ENCODE measurements at regions not wholly inside any gene's neighbourhood (a gene's known extent, or its start where the extent isn't known, plus 50 kb on each side); places are given as distances from the start of the nearest gene placed in this dataset.

DNA sequence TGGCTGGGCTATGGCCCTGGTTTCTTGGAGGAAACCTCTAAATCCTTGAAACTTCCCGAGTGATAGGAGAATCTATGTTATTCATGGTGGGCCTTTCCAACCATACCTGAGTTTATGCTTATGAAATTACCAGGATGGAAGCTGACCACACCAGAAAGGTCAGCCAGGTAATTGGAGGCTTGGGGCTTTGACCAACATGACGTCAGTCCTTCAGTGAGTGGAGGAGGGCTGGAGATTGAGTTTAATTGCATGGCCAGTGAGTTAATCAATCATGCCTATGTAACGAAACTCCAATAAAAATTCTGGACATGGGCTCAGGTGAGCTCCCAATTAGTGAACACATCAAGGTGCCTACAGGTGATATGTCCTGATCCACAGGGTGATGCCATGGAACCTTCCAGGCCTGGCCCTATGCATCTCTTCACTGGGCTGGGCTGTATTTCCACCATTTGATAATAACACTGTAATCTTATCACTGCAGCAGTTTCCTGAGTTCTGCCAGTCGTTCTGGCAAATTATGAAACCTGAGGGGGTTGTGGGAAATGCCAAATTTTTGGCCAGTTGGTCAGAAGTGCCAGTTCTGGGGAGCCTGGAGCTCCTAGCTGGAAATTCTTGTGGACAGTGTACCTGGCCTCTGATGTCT lies 106.5 kb downstream of the CDH26 start:
- Mint-ChIP-seq H3K27me3 (ENCODE audit: low read depth) (no peaks in the 10 kb centered on the region), H3K9me3 (no peaks in the 10 kb centered on the region), H3K4me3 (no peak overlapping the region), H3K36me3 (ENCODE audit: low read depth) (no peaks in the 10 kb centered on the region), H3K27ac (no peak overlapping the region), H3K4me1 (ENCODE audit: low read depth) (peaks cover 8% of the 10 kb centered on the region)
- CTCF ChIA-PET: no interaction called here
- intact Hi-C loops (cut with micrococcal nuclease): no loop called here
- no peak for DNase-seq

DNA sequence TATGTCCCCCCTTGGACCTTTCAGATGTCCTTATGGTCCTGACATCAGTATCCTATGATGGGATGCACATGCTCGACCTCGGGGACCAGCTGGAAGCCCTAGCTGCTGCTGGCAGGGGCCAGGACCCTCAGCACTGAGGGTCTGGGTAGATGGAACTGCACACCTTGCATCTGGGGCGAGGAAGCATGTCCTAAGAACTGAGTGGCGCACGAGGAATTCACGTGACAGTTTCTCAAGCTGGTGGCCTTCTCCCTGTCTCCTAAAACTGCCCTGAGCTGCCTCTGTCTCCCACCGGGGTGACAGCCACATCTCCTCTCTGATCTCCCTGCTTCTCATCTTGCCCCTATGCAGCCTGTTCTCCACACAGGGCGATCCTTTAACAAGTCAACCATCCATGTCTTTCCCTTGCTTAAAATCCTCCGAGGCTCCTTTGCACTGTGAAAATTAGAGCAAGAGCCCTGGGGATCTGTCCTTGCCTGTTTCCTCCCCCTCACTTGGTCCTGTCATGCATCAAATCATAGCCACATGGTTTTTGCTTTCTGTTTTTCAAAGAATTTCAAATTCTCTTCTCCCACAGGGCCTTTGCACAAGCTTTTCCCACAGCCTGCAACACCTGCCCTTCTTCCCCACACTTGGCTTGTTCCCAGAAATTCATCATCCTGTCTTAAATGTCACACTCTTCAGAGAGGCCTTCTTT lies 107.7 kb downstream of the CDH26 start:
- Mint-ChIP-seq H3K27ac (no peak overlapping the region), H3K4me3 (no peak overlapping the region), H3K4me1 (ENCODE audit: low read depth) (peaks cover 8% of the 10 kb centered on the region), H3K27me3 (ENCODE audit: low read depth) (no peaks in the 10 kb centered on the region), H3K9me3 (no peaks in the 10 kb centered on the region), H3K36me3 (ENCODE audit: low read depth) (no peaks in the 10 kb centered on the region)
- intact Hi-C loops (cut with micrococcal nuclease): no loop called here
- CTCF ChIA-PET: no interaction called here
- DNase-seq: no peak

GRCh38 chr20:60066438-60066823 lies 108.2 kb downstream of the CDH26 start:
- intact Hi-C loops (cut with micrococcal nuclease): no loop called here
- Mint-ChIP-seq H3K27ac (no peak overlapping the region), H3K36me3 (ENCODE audit: low read depth) (no peaks in the 10 kb centered on the region), H3K27me3 (ENCODE audit: low read depth) (no peaks in the 10 kb centered on the region), H3K9me3 (no peaks in the 10 kb centered on the region), H3K4me3 (no peak overlapping the region), H3K4me1 (ENCODE audit: low read depth) (peaks cover 8% of the 10 kb centered on the region)
- CTCF ChIA-PET: no interaction called here
- DNase-seq: no peak

DNA sequence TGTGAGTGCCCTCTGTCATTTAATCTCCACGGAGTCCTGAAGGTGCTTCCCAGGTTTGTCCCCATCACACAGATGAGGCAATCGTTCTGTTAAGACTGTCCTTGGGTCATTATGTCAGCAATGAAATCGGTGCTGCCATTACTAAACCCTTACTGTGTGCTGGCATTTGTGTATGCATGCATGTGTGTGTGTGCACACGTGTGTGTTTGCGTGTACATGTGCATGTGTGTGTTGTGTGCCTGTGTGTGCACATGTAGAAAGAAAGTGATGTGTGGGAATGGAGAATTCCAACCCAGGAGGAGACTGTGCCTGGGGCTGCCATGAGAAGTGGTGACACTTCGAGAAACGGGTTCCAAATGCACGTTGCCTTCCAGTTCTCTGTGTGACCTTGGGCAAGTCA lies 110.3 kb downstream of the CDH26 start:
- H3K9me3 Mint-ChIP-seq: peaks cover 2% of the 10 kb centered on the region
- intact Hi-C loops (cut with micrococcal nuclease): no loop called here
- peaks cover 8% of the 10 kb centered on the region for H3K4me1 Mint-ChIP-seq (ENCODE audit: low read depth)
- no peaks in the 10 kb centered on the region for H3K36me3 Mint-ChIP-seq (ENCODE audit: low read depth)
- no peak overlapping the region for H3K27ac Mint-ChIP-seq
- DNase-seq: no peak
- CTCF ChIA-PET: interaction anchor here (1.9 kb wide), 1 partner anchor 11 kb away, joined by 4 read pairs; no protein-coding TSS in a partner anchor
- H3K4me3 Mint-ChIP-seq: no peak overlapping the region
- no peaks in the 10 kb centered on the region for H3K27me3 Mint-ChIP-seq (ENCODE audit: low read depth)

- Mint-ChIP-seq H3K36me3 (ENCODE audit: low read depth) (no peaks in the 10 kb centered on the region), H3K9me3 (peaks cover 2% of the 10 kb centered on the region), H3K27ac (no peak overlapping the region), H3K4me1 (ENCODE audit: low read depth) (peaks cover 3% of the 10 kb centered on the region), H3K4me3 (no peak overlapping the region), H3K27me3 (ENCODE audit: low read depth) (no peaks in the 10 kb centered on the region)
- intact Hi-C loops (cut with micrococcal nuclease): no loop called here
- DNase-seq: no peak
- CTCF ChIA-PET: interaction anchor here (0.6 to 1.9 kb wide), 2 partner anchors 10 to 12 kb away, joined by 4 to 5 read pairs; no protein-coding TSS in a partner anchor
Observed at GRCh38 chr20:60069656-60070055, 111.4 kb downstream of the CDH26 start.

DNA sequence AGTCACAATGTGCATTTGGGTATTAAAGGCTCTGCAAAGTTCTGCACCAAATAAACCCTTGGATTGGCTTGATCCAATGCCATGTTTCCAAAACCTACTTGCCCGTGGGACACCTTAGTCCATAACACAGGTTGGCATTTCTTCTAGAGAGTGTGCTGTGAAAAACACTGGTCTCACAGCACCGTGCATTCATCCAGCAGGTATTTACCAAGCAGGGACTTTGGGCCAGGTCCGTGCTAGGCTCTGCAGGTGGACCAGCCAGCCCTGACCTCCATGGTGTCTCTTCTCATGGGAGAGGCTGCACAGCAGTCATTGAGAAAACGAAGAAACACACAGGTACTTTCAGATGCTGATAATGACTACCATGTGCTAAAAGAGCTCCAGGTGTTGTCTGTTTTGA lies 112.6 kb downstream of the CDH26 start:
- peaks cover 2% of the 10 kb centered on the region for H3K9me3 Mint-ChIP-seq
- H3K4me3 Mint-ChIP-seq: no peak overlapping the region
- intact Hi-C loops (cut with micrococcal nuclease): no loop called here
- CTCF ChIA-PET: interaction anchor here (0.9 kb wide), 1 partner anchor 13 kb away, joined by 3 read pairs; no protein-coding TSS in a partner anchor
- H3K36me3 Mint-ChIP-seq (ENCODE audit: low read depth): no peaks in the 10 kb centered on the region
- H3K27ac Mint-ChIP-seq: no peak overlapping the region
- H3K4me1 Mint-ChIP-seq (ENCODE audit: low read depth): peaks cover 3% of the 10 kb centered on the region
- DNase-seq: no peak
- H3K27me3 Mint-ChIP-seq (ENCODE audit: low read depth): no peaks in the 10 kb centered on the region

DNA sequence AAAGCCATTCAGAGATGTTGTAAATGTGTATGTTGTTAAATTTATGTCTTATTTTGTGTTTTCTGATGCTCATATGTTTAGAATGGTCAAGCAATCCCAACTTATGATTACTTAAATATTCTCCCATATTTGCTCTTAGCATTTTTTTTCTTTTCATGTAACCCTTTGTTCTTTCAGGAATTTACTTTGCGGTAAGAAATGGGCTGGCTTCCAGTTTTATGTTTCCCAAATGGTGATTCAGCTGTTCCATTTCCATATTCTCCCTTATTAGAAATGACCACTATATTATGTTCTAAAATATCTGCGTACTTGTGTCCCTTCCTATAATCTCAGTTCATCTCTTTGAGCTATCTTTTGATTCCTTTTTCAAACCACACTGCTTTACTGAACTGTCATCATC lies 113.7 kb downstream of the CDH26 start:
- CTCF ChIA-PET: no interaction called here
- no peaks in the 10 kb centered on the region for H3K27me3 Mint-ChIP-seq (ENCODE audit: low read depth)
- peaks cover 2% of the 10 kb centered on the region for H3K9me3 Mint-ChIP-seq
- no peak overlapping the region for H3K4me3 Mint-ChIP-seq
- no peak overlapping the region for H3K27ac Mint-ChIP-seq
- no peak for DNase-seq
- H3K4me1 Mint-ChIP-seq (ENCODE audit: low read depth): peaks cover 3% of the 10 kb centered on the region
- intact Hi-C loops (cut with micrococcal nuclease): no loop called here
- H3K36me3 Mint-ChIP-seq (ENCODE audit: low read depth): no peaks in the 10 kb centered on the region

- no peaks in the 10 kb centered on the region for H3K27me3 Mint-ChIP-seq (ENCODE audit: low read depth)
- intact Hi-C loops (cut with micrococcal nuclease): no loop called here
- no peak overlapping the region for H3K4me3 Mint-ChIP-seq
- no peaks in the 10 kb centered on the region for H3K36me3 Mint-ChIP-seq (ENCODE audit: low read depth)
- CTCF ChIA-PET: no interaction called here
- peaks cover 3% of the 10 kb centered on the region for H3K4me1 Mint-ChIP-seq (ENCODE audit: low read depth)
- H3K27ac Mint-ChIP-seq: no peak overlapping the region
- DNase-seq: no peak
- H3K9me3 Mint-ChIP-seq: peaks cover 2% of the 10 kb centered on the region
Observed at GRCh38 chr20:60073086-60073485, 114.9 kb downstream of the CDH26 start.

GRCh38 chr20:60073504-60073903 lies 115.3 kb downstream of the CDH26 start:
- H3K27me3 Mint-ChIP-seq (ENCODE audit: low read depth): no peaks in the 10 kb centered on the region
- peaks cover 2% of the 10 kb centered on the region for H3K9me3 Mint-ChIP-seq
- H3K4me1 Mint-ChIP-seq (ENCODE audit: low read depth): peaks cover 3% of the 10 kb centered on the region
- CTCF ChIA-PET: no interaction called here
- H3K36me3 Mint-ChIP-seq (ENCODE audit: low read depth): no peaks in the 10 kb centered on the region
- no peak for DNase-seq
- intact Hi-C loops (cut with micrococcal nuclease): no loop called here
- no peak overlapping the region for H3K27ac Mint-ChIP-seq
- no peak overlapping the region for H3K4me3 Mint-ChIP-seq

GRCh38 chr20:60074276-60074675 lies 116.1 kb downstream of the CDH26 start:
- H3K27ac Mint-ChIP-seq: no peak overlapping the region
- CTCF ChIA-PET: no interaction called here
- H3K36me3 Mint-ChIP-seq (ENCODE audit: low read depth): no peaks in the 10 kb centered on the region
- peaks cover 2% of the 10 kb centered on the region for H3K9me3 Mint-ChIP-seq
- peaks cover 3% of the 10 kb centered on the region for H3K4me1 Mint-ChIP-seq (ENCODE audit: low read depth)
- no peak overlapping the region for H3K4me3 Mint-ChIP-seq
- H3K27me3 Mint-ChIP-seq (ENCODE audit: low read depth): no peaks in the 10 kb centered on the region
- DNase-seq: no peak
- intact Hi-C loops (cut with micrococcal nuclease): no loop called here

- H3K4me3 Mint-ChIP-seq: no peak overlapping the region
- H3K4me1 Mint-ChIP-seq (ENCODE audit: low read depth): peaks cover 3% of the 10 kb centered on the region
- H3K27me3 Mint-ChIP-seq (ENCODE audit: low read depth): no peaks in the 10 kb centered on the region
Observed at GRCh38 chr20:60078351-60079250, 120.4 kb downstream of the CDH26 start.

GRCh38 chr20:60080401-60080800 lies 122.2 kb downstream of the CDH26 start:
- no peak overlapping the region for H3K27ac Mint-ChIP-seq
- no peaks in the 10 kb centered on the region for H3K4me1 Mint-ChIP-seq (ENCODE audit: low read depth)
- no peaks in the 10 kb centered on the region for H3K36me3 Mint-ChIP-seq (ENCODE audit: low read depth)
- peaks cover 2% of the 10 kb centered on the region for H3K27me3 Mint-ChIP-seq (ENCODE audit: low read depth)
- CTCF ChIA-PET: interaction anchor here (0.6 kb wide), 1 partner anchor 11 kb away, joined by 5 read pairs; no protein-coding TSS in a partner anchor
- intact Hi-C loops (cut with micrococcal nuclease): no loop called here
- DNase-seq: no peak
- H3K4me3 Mint-ChIP-seq: no peak overlapping the region
- H3K9me3 Mint-ChIP-seq: no peaks in the 10 kb centered on the region

More at GRCh38 chr20:60078351-60079250, 120.4 kb downstream of the CDH26 start:
- no peaks in the 10 kb centered on the region for H3K36me3 Mint-ChIP-seq (ENCODE audit: low read depth)
- intact Hi-C loops (cut with micrococcal nuclease): no loop called here
- no peak overlapping the region for H3K27ac Mint-ChIP-seq
- DNase-seq: no peak
- no peaks in the 10 kb centered on the region for H3K9me3 Mint-ChIP-seq
- CTCF ChIA-PET: no interaction called here

All from activated naive CD4-positive, alpha-beta T cell treated with anti-CD3 and anti-CD28 coated beads for 36 hours (primary cell).